Inferior parietal cortex (tissue), 1 donor: ENCODE measurements at regions not wholly inside any gene's neighbourhood (a gene's known extent, or its start where the extent isn't known, plus 50 kb on each side); places are given as distances from the start of the nearest gene placed in this dataset.

Source experiments
- DNase-seq: peaks from one replicate; pipeline ENCODE4 v3.0.0-alpha.2; 2016; ENCODE audit errors: extremely low spot score

GRCh38 chr12:47560415-47560814 lies 145.4 kb downstream of the RPAP3 start:
- DNase-seq, result no peak

GRCh38 chr12:47558625-47559345 lies 147.0 kb downstream of the RPAP3 start:
- no peak for DNase-seq

DNA sequence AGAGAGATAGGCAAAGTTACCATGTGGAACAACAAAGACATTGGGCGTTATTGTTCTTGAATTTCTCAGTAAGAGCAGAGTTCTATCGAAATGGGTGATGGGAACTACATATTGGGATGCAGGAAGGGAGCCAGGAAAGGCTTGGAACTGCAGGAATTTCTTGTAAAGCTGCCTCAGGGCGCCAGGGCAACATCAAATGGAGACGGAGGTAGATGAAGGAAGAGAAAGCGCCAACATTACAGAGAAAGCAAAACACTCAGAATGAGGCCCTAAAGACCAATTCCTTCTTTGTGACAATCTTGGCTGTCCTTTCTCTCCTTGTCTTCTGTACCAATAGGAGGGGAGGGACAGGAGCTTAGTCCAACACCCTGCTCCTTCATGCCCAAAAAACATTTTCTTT lies 148.4 kb downstream of the RPAP3 start:
- DNase-seq, result peak; percentile 47

- no peak for DNase-seq
Observed at GRCh38 chr12:47556261-47557030, 149.4 kb downstream of the RPAP3 start.

DNA sequence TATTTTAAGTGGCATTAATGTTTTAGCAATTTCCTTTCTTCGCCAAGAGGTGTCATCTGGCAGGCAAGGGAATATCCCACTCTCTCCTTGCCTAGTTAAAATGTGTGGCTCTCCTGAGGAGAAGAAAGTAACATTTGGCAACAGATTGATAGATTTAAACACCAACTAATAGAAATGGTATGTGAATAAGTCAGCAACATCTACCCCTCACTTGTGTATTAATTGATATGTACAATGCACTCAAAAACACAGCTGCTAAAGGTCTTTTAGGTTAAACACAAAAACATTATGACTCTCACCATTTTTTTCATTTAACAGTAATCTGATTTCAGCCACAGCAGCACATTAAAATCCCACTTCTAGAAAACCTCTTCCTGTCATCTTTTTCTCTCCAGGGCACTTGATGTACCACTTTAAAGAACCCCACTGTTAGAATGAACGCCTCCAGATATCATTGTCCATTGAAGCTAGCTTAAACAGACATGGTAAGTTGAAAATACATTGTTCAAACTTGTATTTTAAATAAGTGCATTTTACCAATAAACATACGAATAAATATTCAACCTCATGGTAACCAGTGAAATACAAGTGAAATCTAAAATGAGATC lies 151.7 kb downstream of the RPAP3 start:
- no peak for DNase-seq

DNA sequence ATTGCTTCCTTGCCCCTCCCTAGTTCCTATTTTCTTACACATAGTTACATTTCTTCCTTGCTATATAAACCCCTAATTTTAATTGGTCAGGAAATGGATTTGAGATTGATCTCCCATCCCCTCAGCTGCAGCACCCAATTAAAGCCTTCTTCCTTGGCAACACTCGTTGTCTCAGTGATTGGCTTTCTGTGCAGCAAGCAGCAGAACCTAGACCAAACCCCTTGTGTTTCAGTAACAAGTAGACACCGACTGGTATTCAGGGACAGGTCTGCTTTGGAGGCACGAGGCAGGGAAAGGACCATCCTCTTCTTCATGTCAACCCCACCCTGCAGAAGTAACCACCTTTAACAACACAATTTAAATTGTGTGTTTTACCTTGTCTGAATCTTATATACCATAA lies 152.6 kb downstream of the RPAP3 start:
- DNase-seq, result no peak

DNA sequence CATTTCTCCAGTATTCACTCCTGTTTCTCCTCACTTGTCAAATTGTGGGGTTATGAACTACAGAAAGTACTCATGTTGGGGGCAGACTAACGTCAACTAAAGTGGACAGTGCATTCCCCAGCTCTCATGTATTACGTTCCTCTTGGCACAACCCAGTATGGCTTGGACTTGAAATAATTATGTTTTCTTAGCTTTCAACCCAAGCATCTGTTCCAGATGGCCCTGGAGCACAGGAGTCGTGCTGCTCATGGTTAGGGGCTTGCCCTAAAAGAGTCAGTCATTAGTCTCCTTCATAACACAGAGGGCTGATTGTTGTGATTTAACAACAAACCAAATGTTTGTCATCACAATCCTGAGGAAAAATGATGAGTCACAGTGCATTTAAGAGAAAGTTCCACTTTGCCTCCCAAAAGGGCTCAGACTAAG lies 154.4 kb downstream of the RPAP3 start:
- DNase-seq, result no peak

DNA sequence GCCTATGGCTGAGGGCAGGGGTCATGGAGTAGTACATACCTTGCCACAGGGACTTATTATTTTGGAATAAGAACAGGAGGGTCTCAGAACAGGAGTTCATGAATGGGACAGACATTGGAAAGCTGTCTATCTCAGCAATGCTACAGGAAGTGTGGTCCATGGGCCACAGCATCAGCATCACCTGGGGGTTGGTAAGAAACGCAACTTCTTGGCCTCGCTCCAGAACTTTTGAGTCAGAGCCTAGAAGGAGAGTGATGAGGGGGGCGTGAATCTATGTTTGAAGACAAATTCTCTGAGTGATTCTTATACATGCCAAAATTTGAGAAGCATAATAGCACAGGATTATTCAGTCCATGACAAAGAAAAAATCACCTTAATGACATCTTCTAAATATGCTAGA lies 156.6 kb downstream of the RPAP3 start:
- DNase-seq, result no peak

GRCh38 chr12:47548401-47548800 lies 157.4 kb downstream of the RPAP3 start:
- no peak for DNase-seq

GRCh38 chr12:47547077-47547476 lies 158.8 kb downstream of the RPAP3 start:
- no peak for DNase-seq

DNA sequence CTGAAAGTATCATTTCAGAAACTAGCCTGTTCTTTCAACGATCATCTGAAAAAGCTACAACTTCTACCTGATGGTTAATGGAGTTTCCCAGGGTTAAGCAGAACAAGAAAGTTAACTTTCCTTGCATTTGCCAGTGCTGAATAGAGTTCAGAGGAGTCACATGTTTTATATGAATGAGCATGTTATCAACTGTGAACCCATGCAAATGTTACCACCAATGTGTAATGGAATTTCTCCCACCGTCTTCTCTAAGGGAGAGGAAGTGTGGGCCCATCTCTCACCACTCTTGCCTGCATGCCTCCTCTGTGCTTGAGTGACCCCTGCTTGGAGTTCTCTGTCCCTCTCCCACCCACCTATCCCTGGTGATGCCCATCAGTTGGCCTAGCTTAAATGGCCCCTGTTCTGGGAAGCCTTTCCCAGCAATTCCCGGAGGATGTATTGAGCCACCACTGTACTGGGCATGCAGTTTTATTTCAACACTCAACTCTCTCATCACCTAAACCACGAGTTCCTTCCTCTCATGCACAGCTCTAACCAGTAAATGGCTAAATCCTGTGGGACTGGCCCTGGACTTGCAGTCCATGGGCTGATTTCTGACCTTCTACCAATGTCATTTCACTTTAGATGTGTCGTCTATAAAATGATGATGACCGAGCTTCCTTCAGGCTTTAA lies 159.8 kb downstream of the RPAP3 start:
- DNase-seq, result no peak

GRCh38 chr12:47534695-47535094 lies 171.1 kb downstream of the RPAP3 start:
- no peak for DNase-seq

DNA sequence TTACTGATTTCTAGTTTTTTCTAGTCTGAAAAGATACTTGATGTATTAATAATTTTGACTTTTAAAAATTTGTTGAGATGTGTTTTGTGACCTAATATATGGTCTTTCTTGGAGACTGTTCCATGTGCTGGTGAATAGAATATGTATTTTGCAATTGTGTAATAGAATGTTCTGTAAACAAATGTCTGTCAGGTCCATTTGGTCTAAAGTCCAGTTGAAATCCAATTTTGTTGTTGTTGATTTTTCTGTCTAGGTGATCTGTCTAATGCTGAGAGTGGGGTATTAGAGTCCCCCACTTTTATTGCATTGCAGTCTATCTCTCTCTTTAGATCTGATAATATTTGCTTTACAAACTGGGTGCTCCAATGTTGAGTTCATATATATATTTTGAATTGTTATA lies 175.8 kb downstream of the RPAP3 start:
- DNase-seq, result no peak

GRCh38 chr12:47527816-47528215 lies 178.0 kb downstream of the RPAP3 start:
- DNase-seq, result no peak

DNA sequence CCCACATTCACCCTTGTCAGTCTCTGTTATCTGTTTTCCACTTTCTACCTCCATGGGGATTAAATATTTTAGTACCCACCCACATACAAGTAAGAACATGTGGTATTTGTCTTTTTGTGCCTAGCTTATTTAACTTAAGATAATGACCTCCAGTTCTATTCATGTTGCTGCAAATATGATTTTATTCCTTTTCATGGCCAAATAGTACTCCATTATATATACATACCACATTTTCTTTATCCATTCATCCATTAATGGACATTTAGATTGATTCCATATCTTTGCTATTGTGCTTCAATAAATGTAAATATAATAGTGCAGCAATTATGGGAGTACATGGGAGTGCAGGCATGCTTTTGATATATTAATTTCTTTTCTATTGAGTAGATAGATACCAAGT lies 185.8 kb downstream of the RPAP3 start:
- no peak for DNase-seq

GRCh38 chr12:47517122-47517521 lies 188.7 kb downstream of the RPAP3 start:
- DNase-seq, result no peak

- no peak for DNase-seq
Observed at GRCh38 chr12:47509398-47509851, 196.4 kb downstream of the RPAP3 start.

DNA sequence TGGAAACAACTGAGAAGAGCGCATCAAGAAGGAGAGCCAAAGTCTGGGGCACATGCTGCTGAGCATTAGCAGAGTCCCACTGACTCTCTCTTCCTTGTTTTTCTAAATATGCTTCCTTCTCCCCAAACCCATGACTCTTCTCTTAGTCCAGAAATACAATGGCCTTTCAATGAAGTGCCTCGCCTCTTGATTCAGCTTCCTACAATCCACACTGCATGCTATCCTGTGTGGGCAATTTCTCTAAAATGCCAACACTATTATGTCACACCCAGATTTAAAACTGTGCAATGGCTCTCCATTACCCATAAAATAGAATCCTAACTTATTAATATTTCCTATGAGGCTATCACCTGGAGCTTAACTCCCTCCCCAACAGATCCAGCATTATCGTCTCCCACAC lies 198.6 kb downstream of the RPAP3 start:
- DNase-seq, result no peak

DNA sequence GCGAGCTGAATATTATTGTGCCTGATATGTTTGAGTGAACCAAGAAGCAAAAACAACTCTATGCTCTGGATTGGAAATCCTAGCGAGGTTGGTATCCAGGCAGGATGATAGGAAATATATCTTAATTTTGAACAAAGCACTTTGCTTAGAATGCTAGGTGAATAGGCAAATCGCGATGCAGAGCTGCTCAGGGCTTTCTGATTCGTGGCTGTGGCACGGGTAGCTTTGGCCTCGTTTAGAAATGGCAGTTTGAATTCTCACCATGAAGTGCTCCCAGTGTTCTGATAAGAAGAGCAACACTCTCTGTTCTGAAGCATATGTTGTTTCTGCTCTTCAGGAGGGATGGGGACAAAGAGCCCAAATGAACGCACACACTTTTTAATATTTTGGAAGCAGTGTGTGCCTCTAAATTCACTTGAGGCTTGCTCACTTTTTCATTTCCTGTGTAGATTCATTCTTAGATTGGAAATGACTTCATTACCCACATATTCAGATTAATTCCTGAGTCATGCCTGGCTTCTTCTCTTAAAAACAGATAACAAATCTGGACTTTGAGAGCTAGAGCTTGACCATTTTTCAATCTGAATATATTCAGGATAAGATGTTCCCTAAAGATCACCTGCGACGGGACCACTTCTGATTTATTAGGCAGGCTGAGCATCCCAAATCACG lies 200.9 kb downstream of the RPAP3 start:
- DNase-seq, result peak; percentile 34

- DNase-seq, result no peak
Observed at GRCh38 chr12:47493801-47494200, 212.0 kb downstream of the RPAP3 start.

DNA sequence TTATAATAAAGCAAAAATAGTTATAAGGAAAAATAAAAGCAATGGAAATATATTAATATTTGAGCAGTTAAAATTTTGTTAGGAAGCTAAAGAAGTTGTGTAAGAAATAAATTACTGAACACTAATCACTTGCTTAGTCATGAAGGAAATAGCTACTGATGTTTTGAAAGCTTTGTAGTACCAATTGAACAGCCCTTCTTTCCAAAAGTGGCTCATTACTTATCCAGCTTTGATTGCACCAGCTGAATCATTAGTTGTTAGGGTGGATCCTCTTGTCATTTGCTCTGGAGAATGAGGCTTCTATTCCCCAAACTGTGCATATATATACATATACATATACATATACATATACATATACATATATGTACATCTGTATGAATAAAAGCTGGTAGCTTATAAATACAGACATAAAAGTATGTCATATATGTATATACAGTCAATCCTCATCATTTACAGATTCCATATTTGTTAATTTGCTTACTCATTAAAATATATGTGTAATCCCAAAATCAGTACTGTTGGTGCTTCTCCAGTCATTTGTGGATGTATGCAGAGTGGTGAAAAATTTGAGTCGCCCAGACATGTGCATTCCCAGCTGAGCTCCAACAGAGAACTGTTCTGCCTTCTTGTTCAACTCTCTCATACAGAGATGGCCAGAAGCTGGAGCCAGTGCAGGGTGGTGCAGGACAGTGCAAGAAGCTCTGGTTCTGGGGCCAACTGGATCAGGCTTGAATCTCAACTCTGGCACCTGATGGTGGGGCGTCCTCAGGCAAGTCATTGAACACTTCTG lies 214.1 kb downstream of the RPAP3 start:
- no peak for DNase-seq
